ENCODE measurements at regions not wholly inside any gene's neighbourhood (a gene's known extent, or its start where the extent isn't known, plus 50 kb on each side); places are given as distances from the start of the nearest gene placed in this dataset.

- Histone ChIP-seq H3K4me2 (no peak overlapping the region), H3K4me1 (ENCODE audit: low read depth, poor library complexity, severe bottlenecking) (peaks cover 10% of the 10 kb centered on the region), H4K20me1 (ENCODE audit: insufficient read depth) (no peaks in the 10 kb centered on the region), H3K27me3 (ENCODE audit: insufficient read depth, low read depth) (no peaks in the 10 kb centered on the region), H3K36me3 (ENCODE audit: insufficient read depth) (no peaks in the 10 kb centered on the region), H3K4me3 (IDR thresholded peaks at IDR 0.05; ENCODE audit: insufficient read depth, low read depth, low read length) (no peak overlapping the region), H3K9ac (no peak overlapping the region), H3K27ac (no peak overlapping the region; the same call in 1 of the 2 replicates), H2AFZ (ENCODE audit: low read depth) (peak overlapping the region; percentile 61), H3K79me2 (ENCODE audit: insufficient read depth, low read depth) (no peaks in the 10 kb centered on the region)
- TF ChIP-seq CTCF (conservative IDR thresholded peaks at IDR 0.05; ENCODE audit: low read depth, low read length) = no peak
Measured at GRCh38 chr3:124620600-124621063, 109.6 kb upstream of the UMPS start.

GRCh38 chr3:124621498-124621897 is 108.8 kb upstream of the UMPS start:
- no peaks in the 10 kb centered on the region for H3K36me3 ChIP-seq (ENCODE audit: insufficient read depth)
- no peak overlapping the region for H3K9ac ChIP-seq
- no peak overlapping the region for H3K4me3 ChIP-seq (IDR thresholded peaks at IDR 0.05; ENCODE audit: insufficient read depth, low read depth, low read length)
- no peak overlapping the region for H2AFZ ChIP-seq (ENCODE audit: low read depth)
- no peaks in the 10 kb centered on the region for H3K79me2 ChIP-seq (ENCODE audit: insufficient read depth, low read depth)
- H4K20me1 ChIP-seq (ENCODE audit: insufficient read depth) = no peaks in the 10 kb centered on the region
- TF ChIP-seq CTCF (conservative IDR thresholded peaks at IDR 0.05; ENCODE audit: low read depth, low read length) = no peak
- no peaks in the 10 kb centered on the region for H3K27me3 ChIP-seq (ENCODE audit: insufficient read depth, low read depth)
- no peak overlapping the region for H3K27ac ChIP-seq
- H3K4me2 ChIP-seq = no peak overlapping the region
- H3K4me1 ChIP-seq (ENCODE audit: low read depth, poor library complexity, severe bottlenecking) = peaks cover 10% of the 10 kb centered on the region

GRCh38 chr3:124625074-124625473 is 105.2 kb upstream of the UMPS start:
- Histone ChIP-seq H3K36me3 (ENCODE audit: insufficient read depth) (no peaks in the 10 kb centered on the region), H2AFZ (ENCODE audit: low read depth) (no peak overlapping the region), H3K27ac (no peak overlapping the region), H3K9ac (no peak overlapping the region), H3K79me2 (ENCODE audit: insufficient read depth, low read depth) (no peaks in the 10 kb centered on the region), H4K20me1 (ENCODE audit: insufficient read depth) (no peaks in the 10 kb centered on the region), H3K4me2 (no peak overlapping the region), H3K4me3 (IDR thresholded peaks at IDR 0.05; ENCODE audit: insufficient read depth, low read depth, low read length) (no peak overlapping the region), H3K4me1 (ENCODE audit: low read depth, poor library complexity, severe bottlenecking) (peaks cover 4% of the 10 kb centered on the region), H3K27me3 (ENCODE audit: insufficient read depth, low read depth) (no peaks in the 10 kb centered on the region)
- no peak for TF ChIP-seq CTCF (conservative IDR thresholded peaks at IDR 0.05; ENCODE audit: low read depth, low read length)

GRCh38 chr3:124627501-124627908 is 102.7 kb upstream of the UMPS start:
- no peak for TF ChIP-seq CTCF (conservative IDR thresholded peaks at IDR 0.05; ENCODE audit: low read depth, low read length)
- Histone ChIP-seq H3K4me2 (no peak overlapping the region), H3K36me3 (ENCODE audit: insufficient read depth) (no peaks in the 10 kb centered on the region), H3K27ac (no peak overlapping the region), H4K20me1 (ENCODE audit: insufficient read depth) (no peaks in the 10 kb centered on the region), H3K4me1 (ENCODE audit: low read depth, poor library complexity, severe bottlenecking) (no peaks in the 10 kb centered on the region), H3K4me3 (IDR thresholded peaks at IDR 0.05; ENCODE audit: insufficient read depth, low read depth, low read length) (no peak overlapping the region), H3K79me2 (ENCODE audit: insufficient read depth, low read depth) (no peaks in the 10 kb centered on the region), H3K9ac (no peak overlapping the region), H3K27me3 (ENCODE audit: insufficient read depth, low read depth) (no peaks in the 10 kb centered on the region), H2AFZ (ENCODE audit: low read depth) (no peak overlapping the region)

Measured in KMS-11 (cell line).